Endothelial cell of umbilical vein (primary cell): ENCODE measurements at regions not wholly inside any gene's neighbourhood (a gene's known extent, or its start where the extent isn't known, plus 50 kb on each side); places are given as distances from the start of the nearest gene placed in this dataset.

Experiments used
- BruUV-seq: library from RNA; stranded (reverse); fragments of 400-500 nt; replicated peaks from 2 replicates; lab custom pipeline; 2021; lab: Mats Ljungman, UMichigan
- CTCF ChIA-PET: fragments of 300-600, 350-600 bp; sonication (Branson Sonifier 250); formaldehyde crosslinking; loops from one replicate; lab custom pipeline; 2021; ENCODE audit warnings: antibody characterized with exemption, inconsistent platforms; lab: Charles Lee
- POLR2A ChIA-PET: fragments of 300-600, 350-600 bp; sonication (Branson Sonifier 250); formaldehyde crosslinking; loops from one replicate; lab custom pipeline; 2021; ENCODE audit warnings: antibody characterized with exemption, inconsistent platforms; lab: Charles Lee
- DNase-seq: peaks from one replicate; pipeline ENCODE4 v3.0.0-alpha.2; 2011; ENCODE audit warnings: low read depth, low spot score
- FAIRE-seq: peaks from 2 replicates; lab custom pipeline; 2011; peaks lifted over from hg19 to GRCh38; lab: Jason Lieb, UNC
- H2AFZ ChIP-seq: 2 replicates; pipeline ENCODE4 v1.6.0; 2012; ENCODE audit warnings: low read depth, low read length, control low read depth, inconsistent platforms
- H3K27ac ChIP-seq: 2 replicates; pipeline ENCODE4 v1.5.1; 2011; ENCODE audit warnings: low read depth, mild to moderate bottlenecking, control low read depth, low read length, moderate library complexity; ENCODE audit not compliant: insufficient read depth
- H3K27me3 ChIP-seq, 2 experiments: 2 replicates each; pipeline versions ENCODE4 v1.6.0 to v1.6.1; 2011; ENCODE audit warnings: low read length in 2 of 2, mixed read lengths in 1 of 2; ENCODE audit not compliant: control insufficient read depth in 2 of 2, insufficient read depth in 2 of 2
- H3K36me3 ChIP-seq, 2 experiments: 2 replicates in 1 of 2; 3 replicates in 1 of 2; pipeline ENCODE4 v1.5.1; 2011; ENCODE audit warnings: low read length in 2 of 2, mild to moderate bottlenecking in 1 of 2, moderate library complexity in 1 of 2; ENCODE audit not compliant: control insufficient read depth in 2 of 2, insufficient read depth in 2 of 2; ENCODE audit errors: extremely low read depth in 1 of 2
- H3K4me1 ChIP-seq: 3 replicates; pipeline ENCODE4 v1.5.1; 2011; ENCODE audit warnings: mild to moderate bottlenecking, low read length; ENCODE audit not compliant: control insufficient read depth, insufficient read depth; ENCODE audit errors: extremely low read depth
- H3K4me2 ChIP-seq: 2 replicates; pipeline ENCODE4 v1.6.1; 2011; ENCODE audit warnings: low read length, control low read depth, mixed read lengths; ENCODE audit not compliant: insufficient read depth
- H3K4me3 ChIP-seq, 3 experiments: fragments of 200-600 bp in 1 of 3; sonication (generic), shearing (Covaris generic) in 1 of 3; replicated peaks in 1 of 3; 2 replicates each; pipeline ENCODE4 v1.5.1; 2011 to 2016; ENCODE audit warnings: control low read depth in 3 of 3, low read length in 3 of 3, mild to moderate bottlenecking in 2 of 3, inconsistent platforms in 1 of 3, low read depth in 1 of 3, moderate library complexity in 1 of 3; ENCODE audit not compliant: insufficient read depth in 1 of 3
- H3K79me2 ChIP-seq: 2 replicates; pipeline ENCODE4 v1.6.0; 2012; ENCODE audit warnings: low read length, inconsistent platforms; ENCODE audit not compliant: control insufficient read depth, insufficient read depth
- H3K9ac ChIP-seq: replicated peaks from 2 replicates; pipeline ENCODE3; 2011; ENCODE audit warnings: low read length, control low read depth; ENCODE audit not compliant: insufficient read depth; ENCODE audit errors: extremely low read depth
- H3K9me1 ChIP-seq: replicated peaks from 3 replicates; pipeline ENCODE4 v1.6.0; 2011; ENCODE audit warnings: mild to moderate bottlenecking, low read length; ENCODE audit not compliant: control insufficient read depth, insufficient read depth; ENCODE audit errors: extremely low read depth
- H3K9me3 ChIP-seq: replicated peaks from 2 replicates; pipeline ENCODE4 v1.5.1; 2012; ENCODE audit warnings: low read length, inconsistent platforms; ENCODE audit not compliant: control insufficient read depth, insufficient read depth
- H4K20me1 ChIP-seq: replicated peaks from 2 replicates; pipeline ENCODE3; 2011; ENCODE audit warnings: mild to moderate bottlenecking, low read length; ENCODE audit not compliant: control insufficient read depth, insufficient read depth; ENCODE audit errors: extremely low read depth
- CTCF ChIP-seq, 2 donors: IDR thresholded peaks; 1 replicate in 1 of 2; 2 replicates in 1 of 2; pipeline ENCODE4 v1.5.1; 2011; ENCODE audit warnings: low read length in 2 of 2, mild to moderate bottlenecking in 2 of 2, moderate library complexity in 2 of 2, control low read depth in 1 of 2, inconsistent platforms in 1 of 2, low read depth in 1 of 2; ENCODE audit not compliant: insufficient read depth in 1 of 2; ENCODE audit errors: extremely low read depth in 1 of 2
- EZH2 ChIP-seq: IDR thresholded peaks from 2 replicates; pipeline ENCODE4 v1.6.1; 2012; ENCODE audit warnings: borderline replicate concordance, low read depth, mild to moderate bottlenecking, moderate library complexity, low read length, inconsistent platforms; ENCODE audit not compliant: severe bottlenecking
- FOS ChIP-seq: IDR thresholded peaks from 2 replicates; pipeline ENCODE4 v1.6.1; 2011; ENCODE audit warnings: mild to moderate bottlenecking, low read length, moderate library complexity, borderline replicate concordance; ENCODE audit not compliant: insufficient read depth
- GATA2 ChIP-seq: IDR thresholded peaks from 2 replicates; pipeline ENCODE4 v1.7.0; 2011; ENCODE audit warnings: low read depth, mild to moderate bottlenecking, moderate library complexity, mixed read lengths, low read length; ENCODE audit not compliant: insufficient read length, insufficient read depth
- JUN ChIP-seq: IDR thresholded peaks from 2 replicates; pipeline ENCODE4 v1.6.1; 2011; ENCODE audit warnings: borderline replicate concordance, low read depth; ENCODE audit not compliant: insufficient read length, insufficient read depth
- MAX ChIP-seq: IDR thresholded peaks from 2 replicates; pipeline ENCODE4 v1.6.1; 2011; ENCODE audit not compliant: insufficient read depth, insufficient read length
- MYC ChIP-seq: IDR thresholded peaks from one replicate; pipeline ENCODE4 v1.6.1; 2011; ENCODE audit warnings: mild to moderate bottlenecking, low read depth, low read length
- POLR2A ChIP-seq: IDR thresholded peaks from 2 replicates; pipeline ENCODE4 v1.6.1; 2012; ENCODE audit warnings: low read depth, mild to moderate bottlenecking, control low read depth, low read length
- POLR2AphosphoS5 ChIP-seq: IDR thresholded peaks from 2 replicates; pipeline ENCODE4 v1.6.1; 2012; ENCODE audit warnings: low read depth, mild to moderate bottlenecking, control low read depth, low read length, moderate library complexity; ENCODE audit not compliant: insufficient read depth
- dilution Hi-C: fragments of 300-500 bp; cut with MboI; formaldehyde crosslinking; loops from one replicate; pipeline ENCODE4 v1.15.0; 2019; ENCODE audit warnings: low sequenced_read_pairs; ENCODE audit not compliant: extremely low pct_ligation_motif_present
- intact Hi-C: fragments of 100-400 bp; cut with micrococcal nuclease; formaldehyde crosslinking; loops from one replicate; pipeline ENCODE4 v1.10.0; 2022

- no peaks in the 10 kb centered on the region for H3K9me1 ChIP-seq
- no peak overlapping the region for H3K9ac ChIP-seq
- DNase-seq (no peak), FAIRE-seq (no peak)
- no peaks in the 10 kb centered on the region for H3K27me3 ChIP-seq
- no peak overlapping the region for H3K4me3 ChIP-seq
- no peak overlapping the region for H3K4me2 ChIP-seq
- H2AFZ ChIP-seq: no peak overlapping the region
- intact Hi-C loops: no loop called here
- TF ChIP-seq JUN (no peak), EZH2 (no peak), CTCF (IDR thresholded peaks at IDR 0.05; ENCODE audit: extremely low read depth in 1 of 2, insufficient read depth in 1 of 2, low read depth in 1 of 2, low read length in 2 of 2) (no peak), MAX (no peak), POLR2AphosphoS5 (no peak), GATA2 (no peak), MYC (no peak), FOS (no peak), POLR2A (no peak)
- H3K79me2 ChIP-seq: no peaks in the 10 kb centered on the region
- dilution Hi-C loops: no loop called here
- BruUV-seq: no TSS peak
- H3K36me3 ChIP-seq: no peaks in the 10 kb centered on the region
- peaks cover 37% of the 10 kb centered on the region for H3K4me1 ChIP-seq
- no peaks in the 10 kb centered on the region for H4K20me1 ChIP-seq
- ChIA-PET POLR2A (no interaction called here), CTCF (no interaction called here)
- no peaks in the 10 kb centered on the region for H3K9me3 ChIP-seq
- H3K27ac ChIP-seq: no peak overlapping the region
These were observed 54.7 kb upstream of the SSBP3 start for GRCh38 chr1:54460861-54461387.
